PC-9 (cell line): ENCODE measurements at regions not wholly inside any gene's neighbourhood (a gene's known extent, or its start where the extent isn't known, plus 50 kb on each side); places are given as distances from the start of the nearest gene placed in this dataset.

Experiments
- BruUV-seq: library from RNA; stranded (reverse); fragments of 400-500 nt; replicated peaks from 2 replicates; lab custom pipeline; 2021; lab: Mats Ljungman, UMichigan
- CTCF ChIA-PET: fragments of 300-600 bp; sonication (Branson Sonifier 250); formaldehyde crosslinking; loops from one replicate; lab custom pipeline; 2022; ENCODE audit warnings: antibody characterized with exemption; lab: Charles Lee
- POLR2A ChIA-PET: fragments of 300-600 bp; sonication (Branson Sonifier 250); formaldehyde crosslinking; loops from one replicate; lab custom pipeline; 2022; ENCODE audit warnings: antibody characterized with exemption; ENCODE audit not compliant: unreplicated experiment; lab: Charles Lee
- DNase-seq, 2 experiments: peaks; one replicate each; pipeline versions ENCODE4 v3.0.0 to v3.0.0-alpha.2; 2015 to 2022; ENCODE audit warnings: mixed read lengths in 1 of 2
- H2AFZ ChIP-seq: fragments of 200-600 bp; sonication (generic); 2 replicates; pipeline ENCODE4 v1.8.1; 2017; ENCODE audit warnings: antibody characterized with exemption
- H3F3A ChIP-seq: fragments of 200-600 bp; sonication (generic); 2 replicates; pipeline ENCODE4 v1.8.1; 2017; ENCODE audit warnings: antibody characterized with exemption, mild to moderate bottlenecking, low read depth; ENCODE audit not compliant: insufficient read depth
- H3K27ac ChIP-seq: fragments of 200-600 bp; sonication (generic); 2 replicates; pipeline ENCODE4 v1.6.1; 2016; ENCODE audit warnings: mixed run types
- H3K27me3 ChIP-seq: fragments of 200-600 bp; sonication (generic); 2 replicates; pipeline ENCODE4 v1.6.1; 2016; ENCODE audit warnings: low read depth, mixed run types; ENCODE audit not compliant: insufficient read depth
- H3K36me3 ChIP-seq: fragments of 200-600 bp; sonication (generic); 2 replicates; pipeline ENCODE4 v1.6.1; 2016; ENCODE audit warnings: low read depth, mixed run types
- H3K4me1 ChIP-seq: fragments of 200-600 bp; sonication (generic); replicated peaks from 2 replicates; pipeline ENCODE4 v1.6.1; 2016; ENCODE audit warnings: mixed run types; ENCODE audit not compliant: insufficient read depth
- H3K4me2 ChIP-seq: fragments of 200-600 bp; sonication (generic); 2 replicates; pipeline ENCODE4 v1.6.1; 2017; ENCODE audit warnings: mixed run types
- H3K4me3 ChIP-seq: fragments of 200-600 bp; sonication (generic); 2 replicates; pipeline ENCODE4 v1.6.1; 2016; ENCODE audit warnings: mixed run types
- H3K79me2 ChIP-seq: fragments of 200-600 bp; sonication (generic); 2 replicates; pipeline ENCODE4 v1.6.1; 2017; ENCODE audit warnings: low read depth, mixed run types
- H3K9me2 ChIP-seq: fragments of 200-600 bp; sonication (generic); 2 replicates; pipeline ENCODE4 v1.8.1; 2017; ENCODE audit warnings: mild to moderate bottlenecking; ENCODE audit not compliant: insufficient read depth
- H3K9me3 ChIP-seq: fragments of 200-600 bp; sonication (generic); 2 replicates; pipeline ENCODE4 v1.8.1; 2016; ENCODE audit warnings: low read depth; ENCODE audit not compliant: insufficient read depth
- H4K20me1 ChIP-seq: fragments of 200-600 bp; sonication (generic); 2 replicates; pipeline ENCODE4 v1.8.1; 2017; ENCODE audit not compliant: insufficient read depth
- EZH2 ChIP-seq: fragments of 200-600 bp; sonication (generic); IDR thresholded peaks from 2 replicates; pipeline ENCODE4 v1.8.0; 2017; ENCODE audit warnings: antibody characterized with exemption, low read depth
- intact Hi-C: fragments of 100-400 bp; cut with micrococcal nuclease; formaldehyde crosslinking; loops from one replicate; pipeline ENCODE4 v1.10.0; 2022; ENCODE audit not compliant: unreplicated experiment
- TF ChIP-seq, protein P1 (sequence below): fragments of 200-600 bp; sonication (generic); conservative IDR thresholded peaks from 2 replicates; pipeline ENCODE4 v1.6.1; 2017; ENCODE audit warnings: mixed run types, antibody characterized with exemption, mild to moderate bottlenecking, moderate library complexity

DNA sequence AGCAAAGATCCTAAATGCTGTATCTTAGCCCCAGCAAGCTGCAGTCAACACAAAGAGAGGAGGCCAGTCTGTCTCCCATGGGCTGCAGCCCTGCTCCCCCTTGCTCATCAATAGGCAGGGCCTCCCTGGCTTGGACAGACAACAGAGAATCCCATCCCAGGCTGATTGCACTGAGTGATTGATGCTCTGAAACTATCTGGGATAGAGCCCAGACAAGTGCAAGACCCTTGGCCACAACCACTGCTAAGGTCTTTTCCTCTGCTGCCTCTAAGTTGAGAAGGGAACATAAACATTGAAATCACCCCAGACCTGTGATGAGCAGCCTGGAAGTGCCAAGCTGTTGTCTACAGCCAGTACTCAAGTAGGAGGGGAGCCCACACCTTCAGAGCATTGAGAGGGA lies 661.0 kb upstream of the CDH18 start:
- Histone ChIP-seq H3K4me1 (no peaks in the 10 kb centered on the region), H3K9me2 (no peaks in the 10 kb centered on the region), H3K36me3 (no peaks in the 10 kb centered on the region), H3K9me3 (no peaks in the 10 kb centered on the region), H3K27ac (no peak overlapping the region), H3K4me2 (no peak overlapping the region), H3K27me3 (no peaks in the 10 kb centered on the region), H3K79me2 (no peaks in the 10 kb centered on the region), H4K20me1 (no peaks in the 10 kb centered on the region), H3K4me3 (no peak overlapping the region), H2AFZ (no peak overlapping the region), H3F3A (no peaks in the 10 kb centered on the region)
- no peak for TF ChIP-seq EZH2
- TF ChIP-seq, protein P1, sequence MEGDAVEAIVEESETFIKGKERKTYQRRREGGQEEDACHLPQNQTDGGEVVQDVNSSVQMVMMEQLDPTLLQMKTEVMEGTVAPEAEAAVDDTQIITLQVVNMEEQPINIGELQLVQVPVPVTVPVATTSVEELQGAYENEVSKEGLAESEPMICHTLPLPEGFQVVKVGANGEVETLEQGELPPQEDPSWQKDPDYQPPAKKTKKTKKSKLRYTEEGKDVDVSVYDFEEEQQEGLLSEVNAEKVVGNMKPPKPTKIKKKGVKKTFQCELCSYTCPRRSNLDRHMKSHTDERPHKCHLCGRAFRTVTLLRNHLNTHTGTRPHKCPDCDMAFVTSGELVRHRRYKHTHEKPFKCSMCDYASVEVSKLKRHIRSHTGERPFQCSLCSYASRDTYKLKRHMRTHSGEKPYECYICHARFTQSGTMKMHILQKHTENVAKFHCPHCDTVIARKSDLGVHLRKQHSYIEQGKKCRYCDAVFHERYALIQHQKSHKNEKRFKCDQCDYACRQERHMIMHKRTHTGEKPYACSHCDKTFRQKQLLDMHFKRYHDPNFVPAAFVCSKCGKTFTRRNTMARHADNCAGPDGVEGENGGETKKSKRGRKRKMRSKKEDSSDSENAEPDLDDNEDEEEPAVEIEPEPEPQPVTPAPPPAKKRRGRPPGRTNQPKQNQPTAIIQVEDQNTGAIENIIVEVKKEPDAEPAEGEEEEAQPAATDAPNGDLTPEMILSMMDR, result no peak
- BruUV-seq, result no TSS peak
- intact Hi-C loops, result no loop called here
- no peak for DNase-seq
- ChIA-PET CTCF (no interaction called here), POLR2A (no interaction called here)

DNA sequence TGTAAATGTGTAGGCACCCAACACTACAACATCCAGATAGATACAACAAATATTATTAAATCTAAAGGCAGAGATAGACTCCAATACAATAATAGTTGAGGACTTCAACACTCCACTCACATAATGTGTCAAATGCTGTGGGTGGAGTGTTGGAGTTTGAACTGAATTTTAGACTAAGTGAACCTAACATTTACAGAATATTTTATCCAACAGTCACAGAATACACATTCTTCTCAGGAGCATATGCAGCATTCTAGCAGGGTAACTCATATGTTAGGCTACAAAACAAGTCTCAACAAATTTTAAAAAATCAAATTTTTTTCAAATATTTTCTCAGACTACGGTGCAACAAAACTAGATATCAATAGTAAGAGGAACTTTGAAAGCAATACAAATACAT lies 648.7 kb upstream of the CDH18 start:
- no peak for DNase-seq
- ChIA-PET POLR2A (no interaction called here), CTCF (interaction anchor here (0.6 kb wide), 1 partner anchor 1280 kb away, joined by 5 read pairs; no protein-coding TSS in a partner anchor)
- Histone ChIP-seq H3K4me2 (no peak overlapping the region), H4K20me1 (no peaks in the 10 kb centered on the region), H3K79me2 (no peaks in the 10 kb centered on the region), H3K9me2 (no peaks in the 10 kb centered on the region), H3K27ac (no peak overlapping the region), H2AFZ (no peak overlapping the region), H3K4me1 (no peaks in the 10 kb centered on the region), H3K36me3 (no peaks in the 10 kb centered on the region), H3F3A (no peaks in the 10 kb centered on the region), H3K9me3 (no peaks in the 10 kb centered on the region), H3K4me3 (no peak overlapping the region), H3K27me3 (no peaks in the 10 kb centered on the region)
- no peak for TF ChIP-seq EZH2
- TF ChIP-seq, protein P1, result no peak
- intact Hi-C loops, result no loop called here
- no TSS peak for BruUV-seq

DNA sequence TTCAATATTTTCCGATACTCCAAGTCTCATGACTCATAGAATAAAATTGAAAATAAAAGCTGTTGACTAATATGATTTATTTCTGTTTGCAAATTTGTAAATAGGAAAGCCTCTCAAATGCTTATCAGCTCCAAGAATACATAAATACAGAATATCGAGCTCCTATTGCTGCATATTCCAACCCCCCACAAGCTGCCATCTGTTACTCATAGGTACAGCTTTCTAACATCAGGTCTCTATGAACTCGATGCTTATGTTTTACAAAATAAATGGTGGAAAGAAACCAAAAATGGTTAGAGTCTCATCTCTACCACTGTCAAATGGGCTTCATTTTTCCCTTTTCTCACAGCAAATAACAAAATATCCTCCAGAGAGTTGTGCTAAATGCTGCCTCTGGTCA lies 631.6 kb upstream of the CDH18 start:
- Histone ChIP-seq H3K9me2 (no peaks in the 10 kb centered on the region), H2AFZ (peak overlapping the region; percentile 34; the same call in 1 of the 2 replicates), H3K27ac (no peak overlapping the region), H4K20me1 (no peaks in the 10 kb centered on the region; the same call in 1 of the 2 replicates), H3K4me1 (no peaks in the 10 kb centered on the region), H3K9me3 (no peaks in the 10 kb centered on the region), H3K4me2 (no peak overlapping the region), H3K79me2 (no peaks in the 10 kb centered on the region), H3K4me3 (no peak overlapping the region), H3K36me3 (no peaks in the 10 kb centered on the region), H3F3A (no peaks in the 10 kb centered on the region), H3K27me3 (no peaks in the 10 kb centered on the region)
- intact Hi-C loops, result no loop called here
- TF ChIP-seq, protein P1, result no peak
- no peak for TF ChIP-seq EZH2
- no TSS peak for BruUV-seq
- no peak for DNase-seq
- ChIA-PET POLR2A (no interaction called here), CTCF (no interaction called here)
